HepG2 (cell line): ENCODE measurements at regions not wholly inside any gene's neighbourhood (a gene's known extent, or its start where the extent isn't known, plus 50 kb on each side); places are given as distances from the start of the nearest gene placed in this dataset.

Experiments
- ATF7-NPFF ChIP-seq: sonication (generic); formaldehyde crosslinking; IDR thresholded peaks from 2 replicates; pipeline ENCODE4 v1.8.1; 2023; ENCODE audit warnings: mild to moderate bottlenecking, low read depth, missing genetic modification reagents, moderate library complexity
- NONO ChIP-seq, 2 experiments: fragments of 450-650 bp in 1 of 2; sonication (generic) in 1 of 2; formaldehyde crosslinking in 1 of 2; IDR thresholded peaks in 1 of 2; conservative IDR thresholded peaks in 1 of 2; 2 replicates each; pipeline versions ENCODE4 v1.6.1 to v1.8.0; 2017 to 2022; ENCODE audit warnings: mild to moderate bottlenecking in 1 of 2, missing genetic modification reagents in 1 of 2, moderate library complexity in 1 of 2
- NR2C2 ChIP-seq: sonication (generic); formaldehyde crosslinking; IDR thresholded peaks from 2 replicates; pipeline ENCODE4 v1.4.0; 2020; ENCODE audit warnings: missing genetic modification reagents, mild to moderate bottlenecking, moderate library complexity, borderline replicate concordance
- RFX5 ChIP-seq: IDR thresholded peaks from 2 replicates; pipeline ENCODE4 v1.6.1; 2011; ENCODE audit warnings: low read depth, low read length, improper control_type of control experiment
- SCMH1 ChIP-seq: sonication (generic); formaldehyde crosslinking; IDR thresholded peaks from 2 replicates; pipeline ENCODE4 v1.9.0; 2021; ENCODE audit warnings: missing genetic modification reagents, mild to moderate bottlenecking, borderline replicate concordance
- ZNF18 ChIP-seq: sonication (generic); formaldehyde crosslinking; IDR thresholded peaks from 2 replicates; pipeline ENCODE4 v1.8.0; 2022; ENCODE audit warnings: mild to moderate bottlenecking, missing genetic modification reagents; ENCODE audit not compliant: insufficient replicate concordance
- ZNF20 ChIP-seq: sonication (generic); formaldehyde crosslinking; IDR thresholded peaks from 2 replicates; pipeline ENCODE4 v1.4.0; 2020; ENCODE audit warnings: mild to moderate bottlenecking, moderate library complexity, missing genetic modification reagents
- ZNF235 ChIP-seq: sonication (generic); formaldehyde crosslinking; IDR thresholded peaks from 2 replicates; pipeline ENCODE4 v1.8.1; 2023; ENCODE audit warnings: mild to moderate bottlenecking, missing genetic modification reagents, borderline replicate concordance

- no peak for TF ChIP-seq ZNF235 (CRISPR knock-in tag)
- no peak for TF ChIP-seq RFX5
- TF ChIP-seq NR2C2 (CRISPR knock-in tag), result no peak
- no peak for TF ChIP-seq SCMH1 (CRISPR knock-in tag)
- no peak for TF ChIP-seq NONO (IDR thresholded peaks at IDR 0.05)
- no peak for TF ChIP-seq NONO (CRISPR knock-in tag; conservative IDR thresholded peaks at IDR 0.05)
- TF ChIP-seq ZNF20 (CRISPR knock-in tag), result no peak
- no peak for TF ChIP-seq ATF7-NPFF (CRISPR knock-in tag)
- TF ChIP-seq ZNF18 (CRISPR knock-in tag), result no peak
These were observed 475.5 kb downstream of the NXPH1 start for GRCh38 chr7:8908889-8909288.
